AG04449 (cell line): ENCODE measurements at regions not wholly inside any gene's neighbourhood (a gene's known extent, or its start where the extent isn't known, plus 50 kb on each side); places are given as distances from the start of the nearest gene placed in this dataset.

Experiments used
- CTCF ChIA-PET: fragments of 350-600 bp; formaldehyde crosslinking; extraction: SDS; loops from one replicate; lab custom pipeline; 2021; ENCODE audit warnings: antibody characterized with exemption; lab: Yijun Ruan, JAX
- POLR2A ChIA-PET: fragments of 400-600, 350-600 bp; formaldehyde crosslinking; extraction: SDS; loops from one replicate; lab custom pipeline; 2020; ENCODE audit warnings: antibody characterized with exemption, inconsistent platforms; lab: Yijun Ruan, JAX
- DNase-seq: peaks from one replicate; pipeline ENCODE4 v3.0.0-alpha.2; 2010; ENCODE audit warnings: low read depth, low spot score
- H3K4me3 ChIP-seq: 2 replicates; pipeline ENCODE4 v1.5.1; 2011; ENCODE audit warnings: low read depth, mild to moderate bottlenecking, control low read depth, low read length
- TF ChIP-seq, protein P1 (sequence below): IDR thresholded peaks from one replicate; pipeline ENCODE4 v1.5.1; 2011; ENCODE audit warnings: mild to moderate bottlenecking, moderate library complexity, low read length, control low read depth, inconsistent platforms; ENCODE audit not compliant: insufficient read depth; ENCODE audit errors: missing control alignments

DNA sequence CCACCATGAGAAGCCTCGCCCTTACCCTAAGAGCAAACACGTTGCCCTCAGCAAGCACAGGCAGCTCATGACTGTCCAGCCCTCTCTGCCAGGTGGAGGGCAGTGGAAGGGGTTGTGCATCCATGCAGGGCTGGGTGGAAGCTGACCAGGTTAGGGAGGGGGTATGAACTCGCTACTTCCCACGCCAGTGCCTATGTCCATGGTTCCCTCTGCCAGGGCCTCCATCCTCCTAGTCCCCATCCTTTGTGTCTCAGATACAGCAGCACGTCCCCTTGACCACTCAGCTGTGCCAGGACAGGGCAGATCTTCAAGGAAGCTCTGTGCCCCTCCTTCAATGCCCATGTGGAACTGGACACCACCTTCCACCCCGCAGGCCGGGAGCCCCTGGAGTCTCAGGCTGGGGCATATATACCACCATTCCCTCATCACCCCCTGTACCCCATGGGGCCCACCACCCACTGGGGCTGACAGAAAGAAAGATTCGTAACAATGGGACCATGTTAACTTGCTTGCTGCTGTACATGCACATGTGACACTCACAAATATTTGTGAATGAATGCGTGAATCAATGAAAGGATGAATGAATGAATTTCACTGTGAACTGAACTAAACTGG, 90.7 kb downstream of the ANKRD60 start:
- TF ChIP-seq, protein P1, sequence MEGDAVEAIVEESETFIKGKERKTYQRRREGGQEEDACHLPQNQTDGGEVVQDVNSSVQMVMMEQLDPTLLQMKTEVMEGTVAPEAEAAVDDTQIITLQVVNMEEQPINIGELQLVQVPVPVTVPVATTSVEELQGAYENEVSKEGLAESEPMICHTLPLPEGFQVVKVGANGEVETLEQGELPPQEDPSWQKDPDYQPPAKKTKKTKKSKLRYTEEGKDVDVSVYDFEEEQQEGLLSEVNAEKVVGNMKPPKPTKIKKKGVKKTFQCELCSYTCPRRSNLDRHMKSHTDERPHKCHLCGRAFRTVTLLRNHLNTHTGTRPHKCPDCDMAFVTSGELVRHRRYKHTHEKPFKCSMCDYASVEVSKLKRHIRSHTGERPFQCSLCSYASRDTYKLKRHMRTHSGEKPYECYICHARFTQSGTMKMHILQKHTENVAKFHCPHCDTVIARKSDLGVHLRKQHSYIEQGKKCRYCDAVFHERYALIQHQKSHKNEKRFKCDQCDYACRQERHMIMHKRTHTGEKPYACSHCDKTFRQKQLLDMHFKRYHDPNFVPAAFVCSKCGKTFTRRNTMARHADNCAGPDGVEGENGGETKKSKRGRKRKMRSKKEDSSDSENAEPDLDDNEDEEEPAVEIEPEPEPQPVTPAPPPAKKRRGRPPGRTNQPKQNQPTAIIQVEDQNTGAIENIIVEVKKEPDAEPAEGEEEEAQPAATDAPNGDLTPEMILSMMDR, result no peak
- POLR2A ChIA-PET, result no interaction called here
- CTCF ChIA-PET, result no interaction called here
- H3K4me3 ChIP-seq, result no peak overlapping the region
- DNase-seq, result no peak

DNA sequence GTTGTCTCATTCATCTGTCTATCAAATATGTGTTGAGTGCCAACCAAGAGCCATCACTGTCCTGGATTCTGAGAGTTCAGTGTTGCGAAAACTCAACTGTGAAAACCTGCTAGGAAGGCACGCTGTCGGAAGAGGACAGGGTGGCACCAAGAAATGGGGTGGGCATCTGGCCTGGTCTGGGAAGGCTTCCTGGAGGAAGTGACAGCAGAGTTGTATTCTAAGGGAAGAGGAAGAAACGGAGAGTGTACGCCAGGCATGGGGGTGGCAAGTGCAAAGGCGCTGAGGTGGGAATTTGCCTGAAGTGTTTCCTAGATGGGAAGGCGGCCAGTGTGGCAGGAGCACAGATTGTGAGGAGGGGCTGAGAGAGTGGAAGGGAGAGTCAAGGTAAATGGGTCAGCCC, 91.2 kb downstream of the ANKRD60 start:
- POLR2A ChIA-PET, result no interaction called here
- CTCF ChIA-PET, result no interaction called here
- no peak overlapping the region for H3K4me3 ChIP-seq
- DNase-seq, result no peak
- TF ChIP-seq, protein P1, result no peak

DNA sequence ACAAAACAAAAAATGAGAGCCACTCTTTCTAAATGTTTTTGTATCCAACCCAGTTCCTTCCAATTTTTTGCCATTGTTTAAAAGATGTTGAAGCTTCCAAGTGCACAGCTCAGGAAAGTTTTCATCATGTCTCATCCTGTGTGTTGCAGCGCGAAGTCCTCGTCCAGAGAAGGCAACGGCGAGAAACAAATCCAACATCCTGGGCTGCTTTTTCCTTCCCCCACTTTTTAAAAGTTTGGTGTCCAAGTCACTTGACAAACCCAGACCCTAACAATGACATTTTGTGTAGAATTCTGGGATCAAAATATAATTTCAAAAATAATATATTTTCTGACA, 92.3 kb downstream of the ANKRD60 start:
- POLR2A ChIA-PET, result no interaction called here
- TF ChIP-seq, protein P1, result no peak
- CTCF ChIA-PET, result no interaction called here
- no peak for DNase-seq
- H3K4me3 ChIP-seq, result no peak overlapping the region

DNA sequence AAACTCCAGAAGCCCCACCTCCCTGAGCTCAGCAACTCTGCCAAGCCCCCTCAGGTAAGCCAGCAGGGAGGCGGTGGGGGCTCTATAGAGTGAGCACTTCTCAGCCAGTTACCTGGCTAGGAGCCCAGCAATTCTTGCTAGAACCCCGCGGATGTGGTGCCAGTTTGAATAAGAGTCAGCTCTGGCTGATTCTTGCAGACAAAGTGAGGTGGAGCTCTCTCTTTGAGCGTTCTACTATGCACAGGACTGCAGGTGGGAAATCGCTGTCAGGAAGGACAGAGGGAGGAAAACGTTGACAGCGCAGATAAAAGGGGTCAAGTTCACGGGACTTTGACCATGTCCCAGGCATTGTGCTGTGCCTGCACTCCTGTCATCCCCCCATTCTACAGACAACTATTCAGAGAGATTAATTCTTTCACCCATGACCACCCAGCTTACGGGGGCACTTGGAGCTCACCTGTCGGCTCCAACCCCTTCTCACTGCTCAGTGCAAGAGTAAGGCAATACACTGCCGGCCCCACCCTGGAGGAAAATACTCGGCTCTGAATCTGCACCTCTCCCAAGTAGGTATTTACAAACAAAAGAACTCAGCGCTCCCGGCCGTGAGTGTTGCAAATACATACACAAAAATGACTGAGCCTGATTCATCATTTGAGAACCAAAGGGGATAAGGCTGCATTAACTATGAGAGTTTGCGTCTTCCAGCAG, 92.9 kb downstream of the ANKRD60 start:
- ChIA-PET CTCF (interaction anchor here (2.8 kb wide), 1 partner anchor 48 kb away, joined by 12 read pairs; no protein-coding TSS in a partner anchor), POLR2A (no interaction called here)
- no peak for DNase-seq
- no peak overlapping the region for H3K4me3 ChIP-seq
- TF ChIP-seq, protein P1, result no peak

DNA sequence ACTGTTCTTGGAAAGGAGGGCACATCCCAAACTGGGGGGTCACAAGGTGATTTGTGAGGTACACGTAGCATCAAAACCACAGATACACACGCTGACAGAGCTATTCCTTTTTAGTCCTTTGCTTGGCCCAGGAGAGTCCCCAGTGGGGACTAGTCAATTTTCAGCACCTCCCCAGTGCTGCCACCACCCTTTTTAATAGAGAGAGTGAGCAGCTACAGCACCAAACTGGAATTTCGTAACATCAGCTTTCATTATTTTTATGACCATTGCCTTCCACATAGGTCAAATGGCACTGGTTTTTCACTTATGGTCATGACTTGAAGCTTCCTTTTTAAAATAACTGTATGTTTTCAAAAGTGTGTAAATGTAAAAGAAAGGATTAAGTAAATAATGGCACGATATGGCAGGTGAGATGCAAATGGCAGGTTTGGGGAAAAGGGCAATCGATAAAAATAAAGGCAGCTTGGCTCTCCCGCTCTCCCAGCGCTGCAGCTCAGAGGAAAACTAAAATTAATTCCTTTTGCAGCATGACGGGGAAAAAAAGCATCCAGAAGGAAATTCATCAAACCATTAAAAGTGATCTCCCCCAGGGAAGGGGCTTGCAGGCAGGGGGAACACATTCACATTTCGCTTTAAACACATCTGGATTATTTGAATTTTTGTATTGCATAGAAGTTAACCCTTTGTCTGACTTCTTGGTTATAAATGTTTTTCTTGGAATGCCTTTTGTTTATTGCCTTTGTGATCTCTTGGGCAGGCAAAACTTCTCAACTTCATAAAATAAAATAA, 95.2 kb downstream of the ANKRD60 start:
- TF ChIP-seq, protein P1, result no peak
- H3K4me3 ChIP-seq, result no peak overlapping the region
- ChIA-PET CTCF (interaction anchor here (0.6 to 2.8 kb wide), 3 partner anchors 46 to 479 kb away, joined by 3 to 12 read pairs (median 4); no protein-coding TSS in a partner anchor), POLR2A (no interaction called here)
- no peak for DNase-seq
